A673 (cell line): ENCODE measurements at regions not wholly inside any gene's neighbourhood (a gene's known extent, or its start where the extent isn't known, plus 50 kb on each side); places are given as distances from the start of the nearest gene placed in this dataset.

Experiments used
- EZH2 ChIP-seq: fragments of 200-600 bp; sonication (generic); IDR thresholded peaks from 2 replicates; pipeline ENCODE4 v1.6.1; 2017; ENCODE audit warnings: borderline replicate concordance, low read depth, mild to moderate bottlenecking, mixed read lengths, antibody characterized with exemption, low read length; ENCODE audit not compliant: poor library complexity, severe bottlenecking
- TF ChIP-seq, protein P1 (sequence below): fragments of 300-800, 200-600 bp; sonication (generic); conservative IDR thresholded peaks from 2 replicates; pipeline ENCODE4 v1.5.1; 2017; ENCODE audit warnings: low read depth, mild to moderate bottlenecking, antibody characterized with exemption, low read length, moderate library complexity, mixed read lengths

DNA sequence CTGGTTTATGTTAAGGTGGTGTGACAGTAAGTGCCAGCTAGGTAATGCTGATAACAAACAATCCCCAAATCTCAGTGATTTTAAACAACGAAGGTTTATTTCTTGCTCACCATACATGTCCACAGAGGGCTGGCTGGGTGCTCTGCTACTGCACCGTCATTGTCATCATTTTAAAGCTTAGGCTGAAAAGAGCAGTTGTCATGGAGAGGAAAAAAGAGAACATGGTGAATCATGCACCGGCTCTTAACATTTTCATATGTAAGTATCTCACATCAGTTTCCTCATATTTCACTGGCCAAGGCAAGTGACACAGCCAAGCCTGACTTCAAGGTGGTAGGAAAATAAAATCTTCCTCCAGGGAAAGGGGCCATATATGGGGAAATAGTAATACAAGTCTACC lies 746.9 kb downstream of the SORCS3 start:
- TF ChIP-seq, protein P1, sequence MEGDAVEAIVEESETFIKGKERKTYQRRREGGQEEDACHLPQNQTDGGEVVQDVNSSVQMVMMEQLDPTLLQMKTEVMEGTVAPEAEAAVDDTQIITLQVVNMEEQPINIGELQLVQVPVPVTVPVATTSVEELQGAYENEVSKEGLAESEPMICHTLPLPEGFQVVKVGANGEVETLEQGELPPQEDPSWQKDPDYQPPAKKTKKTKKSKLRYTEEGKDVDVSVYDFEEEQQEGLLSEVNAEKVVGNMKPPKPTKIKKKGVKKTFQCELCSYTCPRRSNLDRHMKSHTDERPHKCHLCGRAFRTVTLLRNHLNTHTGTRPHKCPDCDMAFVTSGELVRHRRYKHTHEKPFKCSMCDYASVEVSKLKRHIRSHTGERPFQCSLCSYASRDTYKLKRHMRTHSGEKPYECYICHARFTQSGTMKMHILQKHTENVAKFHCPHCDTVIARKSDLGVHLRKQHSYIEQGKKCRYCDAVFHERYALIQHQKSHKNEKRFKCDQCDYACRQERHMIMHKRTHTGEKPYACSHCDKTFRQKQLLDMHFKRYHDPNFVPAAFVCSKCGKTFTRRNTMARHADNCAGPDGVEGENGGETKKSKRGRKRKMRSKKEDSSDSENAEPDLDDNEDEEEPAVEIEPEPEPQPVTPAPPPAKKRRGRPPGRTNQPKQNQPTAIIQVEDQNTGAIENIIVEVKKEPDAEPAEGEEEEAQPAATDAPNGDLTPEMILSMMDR: no peak
- TF ChIP-seq EZH2: no peak
